ENCODE measurements at regions not wholly inside any gene's neighbourhood (a gene's known extent, or its start where the extent isn't known, plus 50 kb on each side); places are given as distances from the start of the nearest gene placed in this dataset.

DNA sequence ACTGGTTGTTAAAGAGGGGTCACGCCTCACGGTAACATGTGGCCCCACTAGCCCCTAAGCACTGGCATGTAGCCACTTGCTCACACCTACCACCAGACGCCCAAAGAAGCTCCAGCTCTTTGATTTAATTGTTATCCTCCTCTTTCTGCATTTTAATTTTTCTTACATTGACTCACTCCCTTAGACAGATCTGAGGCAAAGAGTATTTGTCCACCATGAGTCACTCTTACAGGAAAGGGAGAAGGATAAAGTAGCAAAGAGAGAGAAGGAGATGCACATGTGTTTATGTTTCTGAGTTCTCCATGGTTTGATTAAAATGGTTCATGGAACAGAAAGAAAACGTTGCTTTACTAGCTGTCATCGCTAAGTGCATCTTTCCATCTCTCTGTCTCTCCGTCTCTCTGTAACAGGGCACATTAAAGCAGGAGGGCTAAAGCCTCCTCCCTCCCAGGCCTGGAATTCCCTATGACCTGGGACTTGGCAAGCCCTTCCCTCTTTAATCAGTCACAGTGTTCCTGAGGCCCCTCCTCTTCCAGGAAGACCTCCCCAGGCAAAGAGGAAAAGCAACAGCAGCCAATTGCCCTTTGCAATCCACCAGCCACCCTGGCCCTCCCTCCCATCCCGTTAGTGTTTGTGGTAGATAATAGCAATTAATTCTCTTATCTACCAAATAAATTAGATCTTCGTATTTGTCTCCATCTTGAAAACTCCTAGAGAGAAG is 112.8 kb upstream of the TSHZ2 start:
- no peak for DNase-seq

DNA sequence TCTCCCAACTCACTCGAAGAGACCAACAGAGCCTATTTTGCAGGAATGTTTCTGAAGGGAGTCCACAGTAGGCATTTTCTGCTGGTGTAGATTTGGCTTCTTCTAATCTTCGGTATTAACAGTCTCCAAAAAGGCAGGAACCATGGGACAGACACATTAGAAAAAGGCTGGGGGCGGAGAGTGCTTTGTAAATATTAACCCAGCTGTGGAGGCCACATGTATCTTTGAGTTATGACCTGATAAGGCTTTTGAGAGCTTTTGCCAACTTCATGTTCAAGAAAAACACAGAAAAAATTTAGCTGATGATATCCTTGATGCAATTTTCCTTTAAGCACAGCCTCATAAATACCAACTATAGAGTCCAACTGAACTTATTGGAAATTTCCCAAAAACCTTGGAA is 119.4 kb upstream of the TSHZ2 start:
- no peak for DNase-seq

DNA sequence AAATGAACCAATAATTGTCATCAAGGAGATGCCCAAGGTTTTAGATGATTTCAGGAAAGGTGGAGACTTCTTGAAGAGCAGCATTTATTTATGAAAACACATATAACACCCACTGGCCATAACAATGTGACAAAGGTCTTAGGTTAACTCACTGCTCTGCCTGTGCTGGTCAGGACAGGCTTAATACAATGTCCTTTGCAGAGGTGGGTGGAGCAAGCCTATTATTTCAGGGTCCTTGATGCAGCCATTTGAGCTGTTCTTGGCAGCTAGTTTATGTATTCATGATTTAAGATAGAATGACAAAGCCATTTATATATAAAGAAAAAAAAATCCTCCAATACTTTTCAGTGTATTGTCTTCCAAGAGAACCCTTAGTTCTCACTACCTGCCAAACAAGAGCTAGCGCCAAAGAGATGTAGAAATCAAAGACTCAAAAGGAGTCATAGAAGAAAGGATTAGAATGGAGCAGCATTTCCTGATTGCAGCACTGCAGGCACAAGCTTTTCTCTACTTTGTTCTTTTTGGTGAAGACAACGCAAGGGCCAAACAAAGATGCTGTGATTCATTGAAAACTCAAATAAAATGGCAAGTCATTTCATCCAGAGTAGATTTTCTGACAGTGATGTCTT is 124.3 kb upstream of the TSHZ2 start:
- no peak for DNase-seq

DNA sequence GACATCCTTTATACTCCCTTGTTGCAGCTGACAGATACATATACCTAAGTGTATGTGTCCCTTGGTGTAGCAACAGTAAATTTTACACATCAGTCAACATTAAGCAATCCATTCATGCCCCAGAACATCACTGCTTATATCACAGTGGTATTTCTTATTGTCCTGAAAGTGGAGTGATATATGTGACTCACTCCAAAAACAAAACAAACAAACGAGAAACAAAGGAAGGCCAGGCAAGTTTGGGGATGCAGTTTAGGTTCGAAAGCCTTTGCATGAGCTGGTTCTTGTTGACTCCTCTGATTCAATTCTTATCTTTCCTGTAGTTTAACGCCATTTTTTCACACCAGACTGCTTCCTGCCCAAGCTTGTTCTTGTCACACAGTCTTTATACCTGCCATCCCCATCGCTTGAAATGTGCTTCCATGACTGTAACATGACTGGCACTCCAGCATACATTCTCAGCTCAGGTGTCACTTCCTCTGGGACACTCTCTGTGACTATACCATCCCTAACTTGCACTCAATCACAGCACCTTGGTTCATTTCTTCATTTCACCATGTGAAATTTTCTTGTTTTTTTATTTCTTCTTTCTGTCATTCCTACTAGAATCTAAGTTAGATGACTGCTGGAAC is 125.0 kb upstream of the TSHZ2 start:
- no peak for DNase-seq

DNA sequence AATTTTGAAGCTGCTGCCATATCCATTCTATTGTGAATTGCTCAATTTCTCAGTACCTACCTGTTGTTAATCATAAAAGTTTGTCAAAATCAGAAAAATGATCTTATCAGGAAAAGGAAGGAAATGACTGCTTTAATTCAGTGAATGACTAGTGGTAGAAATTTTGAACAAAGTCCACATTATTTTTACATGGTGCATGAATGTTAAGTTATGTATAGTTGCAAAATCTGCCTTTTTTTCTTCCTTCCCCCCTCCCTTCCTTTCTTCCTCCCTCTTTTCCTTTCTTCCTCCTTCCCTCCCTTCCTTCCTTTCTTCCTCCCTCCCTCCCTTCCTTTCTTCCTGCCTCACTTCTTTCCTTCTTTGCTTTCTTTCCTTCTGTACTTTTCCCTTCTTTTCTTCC is 127.1 kb upstream of the TSHZ2 start:
- no peak for DNase-seq

DNA sequence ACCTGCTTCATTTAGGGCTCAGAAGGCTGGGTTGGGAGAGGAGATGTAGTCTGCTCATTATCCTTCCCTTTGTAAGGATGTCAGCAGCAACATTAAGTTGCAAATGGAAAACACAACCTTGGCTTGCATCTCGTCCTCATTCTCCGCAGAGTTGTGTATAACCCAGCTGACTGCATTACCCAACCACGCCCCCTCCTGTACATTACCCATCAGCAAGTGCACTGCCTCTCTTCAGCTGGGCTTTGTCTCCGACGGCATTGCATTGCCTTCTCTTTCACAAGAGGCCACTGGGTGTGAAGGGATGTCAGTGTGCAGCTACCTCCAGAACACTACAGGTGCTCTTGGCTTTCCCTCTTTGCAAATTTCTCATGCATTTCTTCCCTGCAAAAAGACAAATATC is 128.7 kb upstream of the TSHZ2 start:
- no peak for DNase-seq

DNA sequence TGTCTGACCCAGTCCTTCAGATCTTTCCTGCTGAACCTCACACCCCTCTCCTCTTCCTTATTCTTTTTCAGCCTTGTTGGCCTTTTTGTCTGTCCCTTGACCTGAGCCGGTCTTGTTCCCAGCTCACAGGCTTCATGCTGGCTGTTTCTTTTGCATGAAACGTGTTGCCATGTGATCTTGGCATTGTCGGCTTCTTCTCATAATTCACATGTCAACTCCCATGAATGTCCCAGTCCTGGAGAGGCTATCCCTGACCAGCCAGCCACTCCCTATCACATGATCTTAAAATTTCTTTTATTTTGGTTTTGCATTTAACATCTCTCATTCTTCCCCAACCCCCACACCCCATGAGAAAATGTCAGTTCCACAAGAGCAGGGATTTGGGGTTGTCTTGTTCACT is 131.2 kb upstream of the TSHZ2 start:
- DNase-seq, result no peak

DNA sequence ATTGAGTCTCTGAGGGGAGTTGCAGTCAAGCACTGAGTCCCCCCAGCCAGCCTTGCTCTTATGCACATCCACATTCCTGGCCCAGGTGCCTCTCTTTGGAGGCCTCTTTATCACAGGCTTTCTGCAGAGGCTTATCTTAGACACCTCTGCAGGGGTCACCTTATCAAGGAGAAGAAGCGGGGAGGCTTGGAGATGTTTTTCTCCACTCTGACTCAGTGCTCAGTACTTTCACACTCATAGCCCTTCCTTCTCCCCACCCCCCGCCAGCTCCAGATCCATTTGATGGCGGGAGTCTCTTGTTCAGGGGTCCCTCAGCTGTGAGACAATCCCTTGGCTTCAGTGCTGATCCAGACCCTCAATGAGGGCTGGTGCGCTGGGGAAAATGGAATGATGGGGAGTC is 132.1 kb upstream of the TSHZ2 start:
- DNase-seq, result no peak

DNA sequence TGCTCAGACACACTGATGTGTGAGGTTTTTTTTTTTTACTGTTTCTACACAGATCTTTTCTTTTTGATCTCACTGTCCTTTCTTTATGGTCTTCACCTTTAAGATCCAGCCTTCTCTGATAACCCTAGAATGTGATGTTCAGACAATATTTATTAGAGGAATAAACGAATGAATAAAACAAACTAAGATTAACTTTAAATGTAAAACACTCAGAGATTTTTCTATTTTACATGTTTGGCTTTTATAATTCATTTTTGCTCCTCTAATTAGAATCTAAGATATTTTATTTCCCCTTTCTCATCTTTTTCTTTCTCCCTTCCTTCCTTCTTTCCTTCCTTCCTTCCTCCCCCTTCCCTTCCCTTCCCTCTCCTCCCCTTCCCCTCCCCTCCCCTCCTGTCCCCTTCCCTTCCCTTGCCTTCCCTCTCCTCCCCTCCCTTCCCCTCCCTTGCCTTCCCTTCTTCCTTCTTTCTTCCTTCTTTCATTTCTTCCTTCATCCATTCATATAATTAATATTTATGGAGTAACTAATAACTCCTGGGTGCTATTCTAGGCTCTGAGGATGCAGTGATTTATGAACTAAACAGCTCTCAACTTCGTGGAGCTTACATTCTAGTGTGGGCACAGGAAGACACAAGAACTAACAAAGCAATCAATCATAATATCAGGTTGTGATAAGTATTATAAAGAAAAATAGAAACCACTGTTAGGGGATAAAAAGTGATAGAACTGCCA is 133.5 kb upstream of the TSHZ2 start:
- no peak for DNase-seq

DNA sequence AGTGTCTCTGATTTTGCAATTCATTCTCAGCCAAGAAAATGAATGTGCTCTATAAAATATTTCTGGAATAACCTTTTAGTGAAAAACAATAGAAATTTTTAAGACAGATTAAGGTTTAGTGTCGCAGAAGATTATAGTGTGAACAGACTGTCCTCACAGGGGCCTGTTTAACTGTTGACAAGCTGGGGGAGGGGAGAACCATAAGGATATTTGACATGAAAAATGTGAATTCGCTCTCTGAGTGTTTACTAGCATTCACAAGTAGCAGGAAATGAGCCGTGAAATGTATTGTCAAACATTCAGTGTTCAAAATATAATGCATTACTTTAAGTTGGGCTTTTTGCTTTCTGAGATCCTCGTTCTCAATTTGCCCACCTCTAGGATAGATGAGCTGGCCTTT is 134.8 kb upstream of the TSHZ2 start:
- DNase-seq, result no peak

DNA sequence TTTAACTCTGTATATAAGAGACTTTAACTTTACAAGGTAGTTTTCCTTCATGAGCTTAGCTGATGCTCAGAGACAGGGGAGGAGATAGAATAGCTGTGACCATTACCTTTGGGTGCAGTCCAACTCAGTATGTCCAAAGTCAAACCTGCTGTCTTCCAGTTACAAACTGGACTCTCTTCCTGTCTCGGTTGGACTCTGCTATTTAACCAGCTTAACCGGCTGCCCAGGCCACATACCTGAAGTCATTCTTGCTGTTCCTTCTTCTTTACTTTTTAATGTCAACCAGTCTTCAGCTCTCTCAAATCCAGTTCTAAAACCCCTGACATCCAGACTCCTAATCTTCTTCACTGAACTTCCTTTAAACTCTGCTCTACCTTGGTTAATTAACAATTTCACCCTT is 138.3 kb upstream of the TSHZ2 start:
- DNase-seq, result no peak

DNA sequence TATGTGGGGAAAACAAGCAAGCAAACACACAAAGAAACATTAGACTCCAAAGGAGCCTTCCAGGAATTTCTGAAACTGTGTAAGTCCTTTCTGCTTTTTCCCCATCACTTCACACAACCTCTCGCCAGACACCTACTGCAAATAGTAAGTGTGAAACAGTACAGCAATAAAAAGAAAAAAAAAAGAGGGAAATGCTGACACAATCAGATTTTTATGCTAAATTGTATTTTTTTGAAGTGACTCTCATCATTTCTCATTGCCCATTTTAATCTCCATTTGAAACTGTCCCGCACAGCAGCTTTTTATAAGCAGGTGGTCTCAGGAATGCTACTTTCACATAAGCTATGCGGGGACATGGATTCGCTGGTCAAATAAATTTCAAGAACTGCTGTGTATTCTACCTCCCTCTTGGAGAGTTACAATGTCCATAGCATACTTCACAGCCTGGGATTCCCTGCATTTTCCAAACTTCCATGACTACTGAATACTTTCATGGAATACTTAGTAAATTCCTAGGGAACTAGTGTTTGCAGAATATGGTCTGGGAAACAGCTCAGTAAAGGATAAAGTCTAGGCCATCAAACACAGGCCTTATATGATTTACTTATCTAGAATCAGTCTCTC is 139.9 kb upstream of the TSHZ2 start:
- no peak for DNase-seq

DNA sequence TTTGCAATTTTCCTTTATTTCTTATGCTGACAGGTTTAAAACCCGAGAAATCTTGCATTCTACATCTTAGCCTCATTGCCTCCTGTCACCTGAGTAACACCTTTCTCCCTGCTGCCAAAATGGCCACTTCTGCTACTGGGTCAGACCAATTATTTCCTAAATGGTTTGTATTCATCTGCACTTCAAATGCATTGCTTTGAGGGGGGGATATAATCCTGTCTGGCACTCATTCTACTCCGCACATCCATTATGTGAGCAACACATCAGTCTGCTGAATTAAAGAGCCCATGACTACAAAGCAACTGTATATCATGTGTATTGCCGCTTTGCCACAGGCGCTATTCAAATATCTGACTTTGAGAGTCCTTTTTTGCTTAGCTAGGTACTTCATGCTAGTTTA is 141.6 kb upstream of the TSHZ2 start:
- no peak for DNase-seq

DNA sequence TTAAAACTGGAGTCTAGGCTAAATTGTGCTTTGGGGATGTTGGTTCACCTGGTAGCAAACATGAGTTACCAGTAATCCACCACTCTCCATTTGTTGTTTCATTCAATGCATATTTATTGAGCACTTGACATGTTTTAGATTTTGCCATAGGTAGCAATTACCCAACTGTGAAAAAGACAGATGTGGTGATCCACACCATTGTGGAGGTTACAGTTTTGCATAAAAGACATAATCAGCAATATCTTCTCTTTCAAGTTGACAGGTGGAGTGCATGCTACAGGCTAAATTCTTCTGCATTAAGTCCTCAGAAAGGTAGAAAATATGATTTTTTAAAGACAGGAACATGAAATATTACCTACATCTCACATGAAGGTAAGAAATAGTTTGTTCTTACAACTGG is 143.0 kb upstream of the TSHZ2 start:
- DNase-seq, result no peak

DNA sequence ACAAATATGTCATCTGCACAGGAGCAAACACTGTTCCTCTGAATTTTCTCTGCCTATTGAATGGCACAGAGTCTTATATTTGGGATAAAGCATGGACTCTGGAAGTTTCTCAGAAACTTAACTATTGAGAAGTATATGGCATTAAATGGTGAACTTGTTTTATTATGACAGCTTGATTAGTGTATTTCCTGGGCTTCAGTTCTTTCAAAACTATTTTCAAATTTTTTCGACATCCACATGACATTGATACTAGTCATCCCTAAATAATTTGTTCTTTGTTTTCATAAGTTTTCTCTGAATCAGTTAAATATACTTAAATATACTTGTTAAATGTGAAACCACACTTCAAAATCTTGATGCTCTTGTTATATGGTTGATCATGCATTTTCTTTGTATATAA is 144.0 kb upstream of the TSHZ2 start:
- no peak for DNase-seq

DNA sequence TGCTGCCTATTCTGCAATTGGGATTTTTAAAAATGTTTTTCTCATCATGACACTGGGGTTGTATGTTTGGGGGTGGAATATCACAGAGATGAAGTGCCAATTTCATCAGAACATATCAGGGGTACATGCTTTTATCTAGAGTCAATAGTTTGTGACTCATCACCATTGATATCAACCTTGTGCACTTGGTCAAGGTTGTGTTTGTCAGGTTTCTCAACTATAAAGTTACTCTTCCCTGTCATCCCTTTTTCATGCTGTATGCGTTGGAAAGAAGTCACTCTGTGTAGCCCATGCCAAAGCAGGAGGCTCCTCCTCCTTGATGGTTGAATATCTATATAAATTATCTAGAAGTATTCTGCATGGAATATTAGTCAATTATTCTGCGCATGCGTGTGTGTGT is 145.4 kb upstream of the TSHZ2 start:
- no peak for DNase-seq

DNA sequence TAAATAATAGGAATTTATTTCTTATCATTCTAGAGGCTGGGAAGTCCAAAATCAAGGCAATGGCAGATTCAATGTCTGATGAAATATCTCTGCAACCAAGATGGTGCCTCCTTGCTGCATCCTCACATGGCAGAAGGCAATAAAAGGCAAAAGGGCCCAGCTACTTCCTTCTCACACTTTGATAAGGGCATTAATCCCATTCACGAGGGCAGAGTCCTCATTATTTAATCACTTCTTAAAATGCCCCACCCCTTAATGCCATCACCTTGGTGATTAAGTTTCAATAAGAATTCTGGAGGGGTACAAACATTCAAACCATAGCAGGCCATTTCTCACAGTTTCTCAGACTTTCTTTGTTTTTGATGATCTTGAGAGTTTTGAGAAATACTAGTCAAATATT is 145.8 kb upstream of the TSHZ2 start:
- no peak for DNase-seq

DNA sequence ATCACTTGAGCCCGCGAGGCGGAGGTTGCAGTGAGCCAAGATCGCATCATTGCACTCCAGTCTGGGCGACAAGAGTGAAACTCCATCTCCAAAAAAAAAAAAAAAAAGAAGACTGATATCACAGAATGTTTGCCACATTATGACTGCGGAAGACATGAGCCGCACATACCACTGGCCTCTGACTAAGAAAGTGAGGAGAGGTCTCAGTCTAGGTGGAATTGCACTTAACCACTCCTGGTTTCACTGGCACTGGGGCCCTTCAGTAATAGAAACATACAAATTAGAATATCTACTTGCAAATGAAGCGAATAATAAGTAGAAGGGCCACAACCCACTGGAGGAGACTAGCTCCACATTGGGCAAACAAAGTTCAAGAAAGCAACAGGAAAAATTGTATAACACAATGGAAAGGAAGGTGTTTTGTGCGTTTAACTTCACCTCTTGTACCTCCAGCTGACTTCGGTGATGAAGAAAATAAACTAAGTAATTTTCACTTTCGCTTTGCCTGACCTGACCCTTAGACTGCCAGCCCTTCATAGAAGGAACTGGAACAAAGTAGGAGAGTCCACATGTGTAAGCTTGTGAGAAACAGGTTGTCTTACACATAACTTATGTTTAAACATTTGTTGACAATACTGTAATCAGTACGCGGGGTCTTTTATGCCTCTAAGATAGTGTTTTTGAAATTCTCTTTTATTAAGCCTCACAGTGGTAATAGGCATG is 147.5 kb upstream of the TSHZ2 start:
- DNase-seq, result no peak

DNA sequence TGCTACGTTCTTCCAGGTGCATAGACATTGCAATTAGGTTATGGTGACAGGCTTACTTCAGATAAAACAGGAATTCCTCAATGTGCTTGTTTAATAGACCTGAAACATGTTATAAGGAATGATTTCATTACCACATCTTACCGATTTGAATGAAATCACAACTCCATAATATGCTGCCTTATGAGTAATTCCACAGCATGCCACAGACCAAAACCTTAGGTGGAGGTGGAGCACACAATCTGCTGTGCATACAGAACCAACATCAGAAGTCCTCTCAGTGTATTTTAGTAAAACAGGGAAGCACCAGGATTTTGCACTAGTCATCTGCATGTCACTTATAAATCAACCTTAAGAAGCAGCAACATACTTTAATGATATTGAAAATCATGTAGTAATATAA is 148.9 kb upstream of the TSHZ2 start:
- DNase-seq, result no peak

DNA sequence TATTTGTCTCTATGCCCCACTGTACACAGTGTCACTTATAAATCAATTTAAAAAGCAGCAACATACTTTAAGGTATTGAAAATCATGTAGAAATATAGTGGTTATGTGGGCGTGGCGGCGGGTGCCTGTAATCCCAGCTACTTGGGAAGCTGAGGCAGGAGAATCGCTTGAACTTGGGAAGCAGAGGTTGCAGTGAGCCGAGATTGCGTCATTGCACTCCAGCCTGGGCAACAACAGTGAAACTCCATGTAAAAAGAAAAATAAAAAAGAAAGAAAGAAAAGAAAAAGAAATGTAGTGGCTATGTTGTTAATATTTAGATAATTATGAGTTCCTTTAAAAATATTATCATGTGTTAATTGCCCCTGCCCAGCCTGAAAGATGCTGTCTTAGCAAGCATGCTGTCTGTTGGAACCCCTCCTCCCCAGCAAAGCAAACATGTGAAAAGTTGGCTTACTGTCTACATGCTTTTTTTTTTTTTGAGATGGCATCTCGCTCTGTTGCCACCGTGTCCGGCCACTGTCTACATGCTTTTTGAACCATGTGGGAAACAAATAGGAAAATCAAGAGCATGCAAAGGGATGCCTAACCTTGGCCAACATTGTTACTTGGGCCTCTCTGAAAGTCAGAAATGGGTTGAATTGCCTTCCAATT is 151.4 kb upstream of the TSHZ2 start:
- DNase-seq, result no peak

DNA sequence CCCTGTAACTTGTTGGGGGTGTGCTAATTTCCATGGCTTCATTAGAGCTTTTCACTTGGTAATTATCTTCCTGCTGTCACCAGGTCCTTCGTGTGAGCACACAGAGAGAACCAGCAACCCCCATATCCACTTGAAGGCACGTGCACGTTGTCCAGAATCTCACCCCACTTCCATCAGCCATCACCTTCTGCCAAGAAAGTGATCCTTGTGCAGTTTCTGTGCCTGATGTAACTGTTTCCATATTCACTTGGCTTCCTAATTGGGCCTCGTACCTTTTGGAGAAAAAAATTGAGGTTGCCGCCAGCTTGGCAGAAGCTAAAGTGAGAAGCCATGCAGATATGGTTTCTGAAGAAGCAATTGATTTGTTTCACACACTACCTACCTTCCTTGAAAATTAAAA is 153.7 kb upstream of the TSHZ2 start:
- no peak for DNase-seq

DNA sequence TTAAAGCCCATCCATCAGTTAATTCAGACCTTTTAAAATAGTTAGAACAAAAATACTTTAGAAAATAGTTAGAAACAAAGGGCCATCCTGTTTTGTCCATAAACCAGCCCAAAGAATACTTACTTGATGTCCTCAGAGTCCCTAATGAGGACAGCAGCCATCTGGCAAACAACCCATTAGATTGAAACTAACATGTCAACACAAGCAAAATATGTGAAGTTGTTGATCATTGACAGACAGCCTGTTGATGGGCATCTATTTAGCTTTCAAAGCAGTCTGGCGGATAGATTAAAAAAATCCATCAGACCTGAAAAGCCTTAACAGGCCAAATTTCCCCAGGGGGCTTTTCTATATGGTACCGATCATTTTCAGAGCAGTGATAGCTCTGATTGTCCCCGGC is 154.2 kb upstream of the TSHZ2 start:
- no peak for DNase-seq

Data from CD4-positive, alpha-beta T cell treated with Interleukin-12 subunit alpha and Interleukin-12 subunit beta, for 1 hour (primary cell).